Sigmoid colon (tissue), 6 donors: ENCODE measurements at regions not wholly inside any gene's neighbourhood (a gene's known extent, or its start where the extent isn't known, plus 50 kb on each side); places are given as distances from the start of the nearest gene placed in this dataset.

Source experiments
- DNase-seq: peaks from one replicate; pipeline ENCODE4 v3.0.0-alpha.2; 2019
- H3K27ac ChIP-seq, 4 donors: fragments of 200-600 bp; sonication (generic); one replicate each; pipeline ENCODE4 v1.5.1; 2016 to 2019; ENCODE audit warnings: mild to moderate bottlenecking in 1 of 4
- H3K27me3 ChIP-seq, 3 donors: fragments of 200-600 bp; sonication (generic); one replicate each; pipeline ENCODE4 v1.5.1; 2019; ENCODE audit warnings: mild to moderate bottlenecking in 1 of 3
- H3K36me3 ChIP-seq, 4 donors: fragments of 200-600 bp; sonication (generic); one replicate each; pipeline ENCODE4 v1.5.1; 2016 to 2019
- H3K4me1 ChIP-seq, 4 donors: fragments of 200-600 bp; sonication (generic); one replicate each; pipeline ENCODE4 v1.5.1; 2017 to 2019
- H3K4me3 ChIP-seq, 4 donors: fragments of 200-600 bp; sonication (generic); one replicate each; pipeline ENCODE4 v1.5.1; 2017 to 2019; ENCODE audit warnings: mild to moderate bottlenecking in 2 of 4, moderate library complexity in 1 of 4
- H3K9me3 ChIP-seq, 4 donors: fragments of 200-600 bp in 3 of 4; sonication (generic) in 3 of 4; one replicate each; pipeline versions ENCODE4 v1.5.1 to v1.6.1; 2013 to 2019
- CTCF ChIP-seq, 4 experiments: fragments of 450-650 bp in 3 of 4; fragments of 200-600 bp in 1 of 4; IDR thresholded peaks; one replicate each; pipeline ENCODE4 v1.5.1; 2016 to 2019; ENCODE audit warnings: antibody characterized with exemption in 4 of 4, mild to moderate bottlenecking in 3 of 4, moderate library complexity in 2 of 4
- EP300 ChIP-seq, 4 donors: sonication (generic); formaldehyde crosslinking; IDR thresholded peaks; one replicate each; pipeline ENCODE4 v1.6.1; 2017; ENCODE audit warnings: antibody characterized with exemption in 4 of 4
- POLR2A ChIP-seq, 2 donors: fragments of 450-650 bp; IDR thresholded peaks; one replicate each; pipeline ENCODE4 v1.6.1; 2016; ENCODE audit warnings: antibody characterized with exemption in 2 of 2, mild to moderate bottlenecking in 2 of 2, moderate library complexity in 2 of 2
- POLR2AphosphoS5 ChIP-seq, 4 donors: sonication (generic); formaldehyde crosslinking; IDR thresholded peaks; one replicate each; pipeline ENCODE4 v1.6.1; 2017; ENCODE audit warnings: antibody characterized with exemption in 4 of 4
- WGBS, 2 donors: extraction: QIAGEN DNeasy Blood & Tissue Kit; methylation state at CpG; one replicate each; pipeline ENCODE4 v1.1.7; 2013; 5-methylcytosine and 5-hydroxymethylcytosine counted together
- intact Hi-C: fragments of 100-400 bp; cut with DNase I; formaldehyde crosslinking; loops from one replicate; pipeline ENCODE4 v1.15.1; 2023
- donor health status: healthy with polysubstance abuse.
- donor health status: healthy.

GRCh38 chr3:24812116-24812515 lies 317.5 kb upstream of the THRB start:
- 27 to 71% methylated on average over 1 of the region's 1 CpG for WGBS, 2 donors
- Histone ChIP-seq H3K27me3 (no peaks in the 10 kb centered on the region), H3K27ac (no peak overlapping the region), H3K4me1 (no peaks in the 10 kb centered on the region), H3K36me3 (no peaks in the 10 kb centered on the region), H3K4me3 (no peak overlapping the region), H3K9me3 (no peaks in the 10 kb centered on the region)
- DNase-seq, result no peak
- TF ChIP-seq POLR2A (IDR thresholded peaks at IDR 0.05) (no peak), CTCF (IDR thresholded peaks at IDR 0.05) (no peak), EP300 (IDR thresholded peaks at IDR 0.05) (no peak), POLR2AphosphoS5 (IDR thresholded peaks at IDR 0.05) (no peak)
- intact Hi-C loops, result no loop called here

- H3K27me3 ChIP-seq, result no peaks in the 10 kb centered on the region
- H3K4me1 ChIP-seq, result no peaks in the 10 kb centered on the region
- WGBS, 2 donors, result 69 to 71% methylated on average over 1 of the region's 1 CpG
- peaks cover 0 to 5% (median 0%) of the 10 kb centered on the region in 4 donors for H3K9me3 ChIP-seq
- intact Hi-C loops, result no loop called here
- no peaks in the 10 kb centered on the region for H3K36me3 ChIP-seq
- TF ChIP-seq CTCF (IDR thresholded peaks at IDR 0.05), result no peak
- no peak for TF ChIP-seq EP300 (IDR thresholded peaks at IDR 0.05)
- no peak for TF ChIP-seq POLR2AphosphoS5 (IDR thresholded peaks at IDR 0.05)
- TF ChIP-seq POLR2A (IDR thresholded peaks at IDR 0.05), result no peak
- DNase-seq, result no peak
- H3K4me3 ChIP-seq, result no peak overlapping the region
- no peak overlapping the region for H3K27ac ChIP-seq
Observed at GRCh38 chr3:24818055-24818454, 323.4 kb upstream of the THRB start.

- Histone ChIP-seq H3K36me3 (no peaks in the 10 kb centered on the region), H3K27me3 (no peaks in the 10 kb centered on the region), H3K27ac (no peak overlapping the region), H3K4me1 (peaks cover 0 to 23% (median 21%) of the 10 kb centered on the region in 4 donors), H3K9me3 (no peaks in the 10 kb centered on the region), H3K4me3 (no peak overlapping the region)
- WGBS, 2 donors, result 77 to 81% methylated on average over 4 of the region's 4 CpGs
- no peak for TF ChIP-seq EP300 (IDR thresholded peaks at IDR 0.05)
- TF ChIP-seq POLR2A (IDR thresholded peaks at IDR 0.05), result no peak
- TF ChIP-seq POLR2AphosphoS5 (IDR thresholded peaks at IDR 0.05), result no peak
- TF ChIP-seq CTCF (IDR thresholded peaks at IDR 0.05), result no peak
- intact Hi-C loops, result no loop called here
- DNase-seq, result no peak
Observed at GRCh38 chr3:24828011-24828410, 333.4 kb upstream of the THRB start.

GRCh38 chr3:24828551-24828950 lies 333.9 kb upstream of the THRB start:
- 30 to 41% methylated on average over 6 of the region's 6 CpGs for WGBS, 2 donors
- Histone ChIP-seq H3K36me3 (no peaks in the 10 kb centered on the region), H3K9me3 (no peaks in the 10 kb centered on the region), H3K4me1 (peaks cover 0 to 23% (median 21%) of the 10 kb centered on the region in 4 donors), H3K27me3 (no peaks in the 10 kb centered on the region), H3K27ac (peak overlapping the region in 1 of 4 donors; percentile 66), H3K4me3 (peak overlapping the region; percentile 10 to 62 (median 58))
- no peak for TF ChIP-seq EP300 (IDR thresholded peaks at IDR 0.05)
- no peak for TF ChIP-seq POLR2AphosphoS5 (IDR thresholded peaks at IDR 0.05)
- no peak for TF ChIP-seq POLR2A (IDR thresholded peaks at IDR 0.05)
- intact Hi-C loops, result no loop called here
- no peak for DNase-seq

GRCh38 chr3:24829011-24829581 lies 334.4 kb upstream of the THRB start:
- no peak for TF ChIP-seq CTCF (IDR thresholded peaks at IDR 0.05)
- TF ChIP-seq POLR2A (IDR thresholded peaks at IDR 0.05), result no peak
- no peak for TF ChIP-seq POLR2AphosphoS5 (IDR thresholded peaks at IDR 0.05)
- TF ChIP-seq EP300 (IDR thresholded peaks at IDR 0.05), result no peak
- no peaks in the 10 kb centered on the region for H3K9me3 ChIP-seq
- intact Hi-C loops, result no loop called here
- H3K27ac ChIP-seq, result peak overlapping the region in 2 of 4 donors; percentile 34 to 66
- H3K4me3 ChIP-seq, result peak overlapping the region; percentile 39 to 62 (median 58)
- H3K36me3 ChIP-seq, result no peaks in the 10 kb centered on the region
- H3K4me1 ChIP-seq, result peaks cover 0 to 23% (median 21%) of the 10 kb centered on the region in 4 donors
- H3K27me3 ChIP-seq, result no peaks in the 10 kb centered on the region
- peak; percentile 71 for DNase-seq
- 3% methylated on average over 51 of the region's 51 CpGs for WGBS, 2 donors
